ENCODE measurements at regions not wholly inside any gene's neighbourhood (a gene's known extent, or its start where the extent isn't known, plus 50 kb on each side); places are given as distances from the start of the nearest gene placed in this dataset.
"Not testable (repeated sequence)": the region's sequence is repeated elsewhere in the genome, so short reads cannot be mapped to it uniquely, and the experiment has no call there.

DNA sequence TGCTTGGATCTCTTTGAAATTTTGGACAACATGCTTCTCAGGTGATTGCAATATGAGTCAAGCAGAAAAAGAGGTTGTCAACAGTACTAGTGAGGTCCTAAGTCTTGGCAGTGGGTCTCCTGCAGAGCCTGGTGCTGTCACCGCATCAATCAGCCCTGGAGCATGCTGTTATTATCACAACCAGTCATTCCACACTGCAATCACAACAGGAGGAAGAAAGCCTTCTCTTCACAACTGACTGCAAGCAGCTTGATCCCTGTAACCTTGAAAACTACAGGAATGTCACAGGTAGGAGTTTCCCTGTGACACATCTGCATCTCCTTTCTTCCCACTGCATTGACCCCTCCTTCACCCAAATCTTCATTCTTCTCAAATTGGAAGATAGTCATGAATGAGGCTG, 451.1 kb upstream of the ATP11B start:
- no peak for DNase-seq

GRCh38 chr3:182344026-182344425, 449.3 kb upstream of the ATP11B start:
- DNase-seq = not testable (repeated sequence)

DNA sequence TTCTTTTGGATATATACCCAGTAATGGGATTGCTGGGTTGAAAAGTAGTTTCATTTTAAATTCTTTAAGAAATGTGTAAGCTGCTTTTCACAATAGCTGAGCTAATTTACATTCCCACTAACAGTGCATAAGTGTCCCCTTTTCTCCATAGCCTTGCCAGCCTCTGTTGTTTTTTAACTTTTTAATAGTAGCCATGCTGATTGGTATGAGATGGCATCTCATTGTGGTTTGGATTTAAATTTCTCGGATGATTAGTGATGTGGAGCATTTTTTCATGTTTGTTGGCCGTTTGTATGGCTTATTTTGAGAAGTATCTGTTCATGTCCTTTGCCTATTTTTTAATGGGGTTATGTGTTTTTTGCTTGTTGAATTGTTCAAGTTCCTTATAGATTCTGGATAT, 444.3 kb upstream of the ATP11B start:
- no peak for DNase-seq

DNA sequence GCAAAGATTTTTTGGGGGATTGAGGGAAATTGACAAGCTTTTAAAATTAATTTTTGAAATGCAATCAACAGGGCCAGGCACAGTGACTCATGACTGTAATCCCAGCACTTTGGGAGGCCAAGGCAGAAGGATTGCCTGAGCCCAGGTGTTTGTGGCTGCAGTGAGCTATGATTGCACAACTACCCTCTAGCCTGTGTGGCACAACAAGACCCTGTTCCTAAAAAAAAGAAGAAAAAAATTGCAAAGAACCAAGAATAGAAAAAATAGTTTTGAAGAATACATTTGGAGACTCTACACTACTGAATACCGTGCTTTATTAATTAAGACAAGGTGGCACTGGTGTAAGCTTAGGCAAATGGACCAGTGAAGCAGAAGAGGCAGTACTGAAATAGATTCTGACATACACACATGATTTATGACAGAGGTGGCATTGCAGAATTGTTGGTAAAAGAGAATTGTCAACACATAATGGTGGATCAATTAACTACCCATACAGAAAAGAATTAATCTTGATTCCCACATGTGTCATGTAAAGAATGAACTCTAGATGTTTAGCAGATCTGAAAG, 443.3 kb upstream of the ATP11B start:
- DNase-seq = no peak

- DNase-seq = no peak
Measured at GRCh38 chr3:182357928-182358327, 435.4 kb upstream of the ATP11B start.

DNA sequence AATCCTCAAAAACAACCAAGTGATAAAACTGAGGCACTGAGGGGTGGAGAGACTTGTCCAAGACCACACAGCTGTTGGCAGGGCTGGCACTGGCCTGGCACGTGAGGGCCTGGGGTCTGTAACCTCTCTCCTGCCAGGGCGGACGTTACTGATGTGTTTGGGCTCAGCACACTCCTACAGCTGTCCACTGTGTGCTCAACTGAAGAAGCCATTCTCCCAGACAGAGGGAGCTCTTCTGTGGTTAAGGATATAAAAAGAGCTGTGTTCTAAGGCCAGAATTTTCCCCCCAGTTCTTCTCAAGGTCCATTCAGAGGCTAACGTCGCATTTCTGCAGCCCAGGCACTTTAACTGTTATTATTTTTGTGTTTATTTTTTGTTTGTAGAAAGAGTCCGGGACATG, 429.0 kb upstream of the ATP11B start:
- no peak for DNase-seq

DNA sequence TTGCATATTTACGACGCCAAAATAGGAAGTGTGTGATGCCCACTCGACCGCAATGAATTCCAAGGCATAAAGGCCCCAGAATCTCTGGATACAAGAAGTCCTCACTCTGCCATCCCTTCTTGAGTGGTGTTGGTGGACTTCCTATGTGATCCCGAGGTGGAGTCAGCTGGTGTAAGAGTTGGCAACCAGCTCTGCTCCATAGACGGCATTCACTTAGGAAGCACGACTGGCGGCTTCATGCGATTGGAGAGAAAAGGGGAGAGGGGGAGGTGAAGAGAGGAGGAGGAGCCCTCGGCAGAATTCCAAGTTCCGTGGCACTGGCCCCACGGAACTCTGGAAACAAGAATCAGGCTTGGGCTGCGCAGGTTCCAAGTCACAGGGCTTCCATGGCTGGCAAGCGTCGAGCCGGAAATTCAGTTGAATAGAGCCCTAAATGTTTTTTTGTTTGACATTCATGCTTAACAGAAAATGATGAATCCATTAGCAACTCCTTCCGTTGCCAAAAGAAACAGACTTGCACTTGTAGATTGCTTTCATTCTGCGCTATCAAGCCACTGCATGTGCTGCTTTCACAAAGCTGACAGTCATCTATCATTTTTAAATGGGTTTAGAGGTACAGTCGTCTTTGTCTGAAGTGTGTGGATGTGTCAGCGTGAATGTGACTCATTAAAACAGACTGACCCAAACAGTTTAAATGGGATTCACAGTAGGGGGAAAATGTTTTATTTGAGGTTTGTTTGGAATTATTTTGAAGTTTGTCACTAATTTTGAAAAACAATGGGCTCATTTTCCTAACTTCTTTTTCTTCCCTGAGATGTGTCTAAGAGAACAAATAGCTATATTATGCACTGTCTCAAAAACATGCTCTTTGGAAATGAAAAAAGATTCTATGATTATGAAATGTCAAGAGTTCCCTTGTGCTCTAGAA, 428.3 kb upstream of the ATP11B start:
- no peak for DNase-seq

GRCh38 chr3:182366746-182367145, 426.6 kb upstream of the ATP11B start:
- no peak for DNase-seq

DNA sequence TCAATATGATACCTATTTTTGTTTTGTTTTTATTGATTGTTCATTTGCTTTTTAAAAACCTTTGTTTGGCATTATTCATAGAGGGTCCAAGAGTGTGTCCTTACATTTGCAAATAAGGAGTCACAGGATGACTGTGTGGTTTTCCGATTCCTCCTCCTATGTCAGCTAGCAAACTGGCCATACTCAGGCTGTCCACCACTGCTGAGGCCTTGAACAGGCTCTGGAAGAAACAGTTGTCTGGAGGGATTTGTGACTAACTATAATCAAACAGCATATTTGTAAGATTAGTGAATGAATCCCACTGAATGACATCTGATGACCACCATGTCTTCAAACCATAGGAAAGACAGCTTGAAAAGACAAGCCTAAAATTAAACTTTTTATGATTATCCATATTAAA, 423.4 kb upstream of the ATP11B start:
- DNase-seq = no peak

DNA sequence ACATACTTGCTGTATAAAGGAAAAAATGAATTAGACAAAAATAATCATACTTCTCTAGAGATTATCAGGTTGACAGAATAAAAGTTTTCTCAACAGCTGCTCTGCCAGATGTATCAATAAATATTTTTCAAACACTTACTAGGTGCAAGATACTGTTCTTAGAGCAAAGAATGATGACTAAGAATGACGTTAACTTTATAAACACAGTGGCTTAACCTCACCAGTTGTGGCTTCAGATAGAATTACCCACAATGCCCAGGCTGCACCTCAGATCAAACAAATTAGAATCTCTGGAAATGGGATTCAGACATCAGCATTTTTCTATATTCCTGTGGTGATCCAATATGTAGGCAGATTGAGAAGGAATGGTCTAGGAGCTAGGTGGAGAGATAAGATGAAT, 422.4 kb upstream of the ATP11B start:
- DNase-seq = no peak

DNA sequence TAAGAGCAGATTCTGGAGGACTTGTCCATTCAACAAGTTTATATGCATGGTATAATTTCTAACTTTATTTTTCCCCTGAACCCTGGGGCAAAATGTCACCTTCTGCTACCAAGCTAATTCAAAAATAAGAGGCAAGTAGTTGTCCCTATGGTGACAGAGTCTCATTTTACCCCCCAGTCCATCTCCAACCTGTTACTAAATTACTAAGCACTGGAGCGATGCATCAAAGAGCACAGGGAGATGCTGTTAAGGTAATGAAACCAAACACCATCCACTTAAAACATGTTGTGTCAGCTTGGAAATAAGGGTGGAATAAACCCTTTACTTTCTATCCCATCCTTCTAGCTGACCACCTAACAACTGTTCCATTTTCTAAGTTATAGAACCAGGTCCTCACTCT, 417.4 kb upstream of the ATP11B start:
- no peak for DNase-seq

GRCh38 chr3:182382112-182382857, 411.0 kb upstream of the ATP11B start:
- no peak for DNase-seq

- DNase-seq = peak; percentile 22
Measured at GRCh38 chr3:182384221-182384620, 409.1 kb upstream of the ATP11B start.

GRCh38 chr3:182385356-182385755, 407.9 kb upstream of the ATP11B start:
- DNase-seq = no peak

DNA sequence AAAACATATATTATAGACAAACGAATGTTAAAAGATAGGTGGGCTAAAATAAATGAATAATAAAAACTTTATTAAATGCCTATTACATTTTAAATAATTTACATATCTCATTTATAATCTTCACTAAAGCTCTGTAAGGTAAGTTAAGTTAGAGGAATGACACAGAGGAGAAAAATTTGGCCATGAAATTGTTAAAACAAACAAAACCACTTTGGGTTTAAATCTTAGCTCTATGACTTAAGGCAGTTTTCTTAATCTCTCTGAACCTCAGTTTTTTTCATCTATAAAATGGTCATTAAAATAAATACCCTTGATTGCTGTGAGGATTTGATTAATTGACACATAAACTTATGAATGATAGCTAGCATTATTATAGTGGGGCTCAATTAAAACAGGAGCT, 404.8 kb upstream of the ATP11B start:
- no peak for DNase-seq

DNA sequence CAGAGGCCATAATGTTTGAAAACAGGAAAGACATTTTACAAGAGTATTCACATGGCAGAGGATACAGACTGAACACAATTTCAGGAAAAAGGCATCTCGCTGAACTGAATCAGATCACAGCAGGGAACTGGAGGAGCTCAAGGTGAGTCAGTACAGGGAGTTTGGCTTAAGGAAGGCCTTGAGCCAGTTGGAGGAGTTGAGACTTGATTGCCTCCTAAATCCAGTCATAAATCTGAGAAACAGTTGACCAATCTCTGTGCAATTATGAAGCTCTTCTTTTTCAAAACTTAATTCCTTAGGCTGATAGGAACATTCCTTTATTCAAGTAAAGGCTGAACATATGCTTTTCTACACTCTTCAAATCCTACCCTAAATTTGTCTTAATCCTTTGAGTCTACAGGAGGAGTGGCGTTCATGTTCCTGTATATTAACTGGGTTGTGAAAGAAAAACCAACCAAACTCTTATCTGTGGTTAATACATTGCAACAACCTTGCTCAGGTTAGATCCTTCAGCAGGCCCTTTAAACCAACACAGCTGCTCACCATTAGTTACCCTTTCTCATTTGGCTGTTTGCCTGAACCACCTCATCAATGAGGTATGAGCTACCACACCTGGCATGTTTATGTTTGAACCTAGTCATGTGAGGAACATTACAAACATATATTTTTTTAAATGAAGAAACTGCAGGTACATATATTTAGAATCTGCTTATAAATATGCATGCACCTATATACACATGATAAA, 404.1 kb upstream of the ATP11B start:
- no peak for DNase-seq

DNA sequence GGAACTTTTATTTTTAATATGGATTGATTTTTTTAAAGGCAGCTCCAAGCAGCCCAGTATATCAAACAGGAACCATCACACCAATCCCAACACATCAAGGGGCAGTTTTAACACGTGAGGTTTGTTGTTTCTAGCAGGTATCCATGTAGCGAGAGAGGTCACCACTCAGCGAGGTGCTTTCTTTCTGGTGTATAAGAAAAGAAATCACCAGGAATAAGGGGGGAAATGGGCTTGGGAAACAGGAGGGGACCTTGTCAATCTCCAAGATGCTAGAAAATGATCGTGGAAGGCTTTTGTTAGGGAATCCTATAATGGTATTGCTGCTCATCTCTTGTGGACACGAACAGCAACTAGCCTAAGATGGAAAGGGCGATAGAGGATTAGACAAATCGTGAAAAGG, 402.9 kb upstream of the ATP11B start:
- no peak for DNase-seq

GRCh38 chr3:182392182-182392937, 400.9 kb upstream of the ATP11B start:
- no peak for DNase-seq

DNA sequence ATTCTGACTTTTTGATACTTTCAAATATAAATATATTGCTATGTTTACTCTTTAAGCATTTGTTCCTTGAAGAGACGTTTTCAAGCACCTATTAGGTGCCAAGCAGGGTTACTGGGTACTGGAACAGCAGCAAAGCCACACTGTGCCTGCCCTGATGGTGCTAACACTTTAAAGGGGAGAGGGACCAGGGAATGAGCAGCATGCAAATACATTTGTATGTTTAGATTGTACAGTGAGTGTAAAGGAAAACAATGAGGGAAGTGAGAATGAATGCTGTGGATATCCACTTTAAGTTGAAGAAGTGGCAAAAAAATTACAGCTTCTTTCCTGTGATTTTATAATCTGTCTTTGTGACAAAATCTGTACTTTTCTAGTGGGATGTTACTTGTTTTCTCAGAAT, 400.2 kb upstream of the ATP11B start:
- no peak for DNase-seq

DNA sequence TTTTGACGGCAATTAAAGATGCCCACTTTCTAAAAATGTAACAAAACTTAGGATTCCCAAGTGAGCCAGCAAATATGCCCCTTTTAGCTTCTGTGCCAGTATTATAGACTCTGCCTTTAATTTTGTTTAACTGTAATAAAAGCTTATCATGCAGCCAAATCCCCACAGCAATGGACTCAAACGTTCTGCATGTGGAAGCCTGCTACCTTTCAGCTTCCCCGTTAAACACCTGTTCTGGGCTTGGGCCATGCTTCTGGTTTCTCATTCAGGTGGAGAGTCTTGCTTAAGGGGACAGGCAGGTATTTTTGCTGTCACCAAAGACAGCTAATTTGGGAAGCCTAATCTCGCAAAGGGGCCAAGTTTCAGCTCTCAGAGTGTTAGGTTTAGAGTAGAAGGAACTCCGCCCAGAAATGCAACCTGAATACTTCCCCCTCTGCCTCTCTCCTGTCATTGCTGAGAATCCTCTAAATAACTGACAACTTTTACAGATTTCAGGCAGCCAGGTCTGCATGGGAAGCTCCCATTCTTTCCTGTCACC, 399.4 kb upstream of the ATP11B start:
- no peak for DNase-seq

DNA sequence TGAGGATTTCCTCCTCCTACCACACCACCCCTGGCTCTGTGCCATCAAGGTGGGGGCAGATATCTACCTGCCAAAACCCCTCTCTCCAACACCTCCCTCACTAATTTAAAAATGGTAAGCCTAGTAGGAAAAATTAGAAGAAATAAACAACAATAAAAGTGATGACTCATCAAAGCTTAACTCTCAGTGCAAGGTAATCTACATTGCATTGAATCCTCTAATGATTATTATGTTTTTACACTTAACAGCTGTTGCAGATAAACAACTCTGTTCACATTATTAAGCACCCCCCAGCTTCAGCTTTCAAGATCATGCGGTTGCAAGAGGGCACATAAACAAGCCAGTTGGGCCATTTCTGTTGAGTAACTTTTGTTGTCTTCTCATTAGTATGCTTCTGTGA, 396.1 kb upstream of the ATP11B start:
- no peak for DNase-seq
